ENCODE measurements at regions not wholly inside any gene's neighbourhood (a gene's known extent, or its start where the extent isn't known, plus 50 kb on each side); places are given as distances from the start of the nearest gene placed in this dataset.
"Not testable (repeated sequence)": the region's sequence is repeated elsewhere in the genome, so short reads cannot be mapped to it uniquely, and the experiment has no call there.

DNA sequence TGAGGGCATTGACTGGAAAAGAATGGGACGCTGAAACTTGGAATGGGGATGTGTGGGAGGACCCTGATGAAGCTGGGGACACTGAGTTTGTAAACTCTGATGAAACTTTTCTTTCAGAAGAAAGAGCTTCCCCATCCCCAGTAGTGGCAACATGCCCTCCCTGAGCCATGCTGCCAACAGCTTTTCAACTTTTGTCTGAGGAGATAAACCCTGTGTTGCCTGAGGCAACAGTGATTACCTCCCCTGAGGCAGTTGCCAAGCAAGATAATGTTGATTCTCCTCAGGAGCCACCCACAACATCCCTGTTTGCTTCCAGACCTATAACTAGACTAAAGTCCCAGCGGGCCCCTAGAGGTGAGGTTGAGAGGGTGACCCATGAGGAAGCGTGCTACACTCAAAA lies 134.2 kb upstream of the DAB1 start:
- TF ChIP-seq, protein P1, sequence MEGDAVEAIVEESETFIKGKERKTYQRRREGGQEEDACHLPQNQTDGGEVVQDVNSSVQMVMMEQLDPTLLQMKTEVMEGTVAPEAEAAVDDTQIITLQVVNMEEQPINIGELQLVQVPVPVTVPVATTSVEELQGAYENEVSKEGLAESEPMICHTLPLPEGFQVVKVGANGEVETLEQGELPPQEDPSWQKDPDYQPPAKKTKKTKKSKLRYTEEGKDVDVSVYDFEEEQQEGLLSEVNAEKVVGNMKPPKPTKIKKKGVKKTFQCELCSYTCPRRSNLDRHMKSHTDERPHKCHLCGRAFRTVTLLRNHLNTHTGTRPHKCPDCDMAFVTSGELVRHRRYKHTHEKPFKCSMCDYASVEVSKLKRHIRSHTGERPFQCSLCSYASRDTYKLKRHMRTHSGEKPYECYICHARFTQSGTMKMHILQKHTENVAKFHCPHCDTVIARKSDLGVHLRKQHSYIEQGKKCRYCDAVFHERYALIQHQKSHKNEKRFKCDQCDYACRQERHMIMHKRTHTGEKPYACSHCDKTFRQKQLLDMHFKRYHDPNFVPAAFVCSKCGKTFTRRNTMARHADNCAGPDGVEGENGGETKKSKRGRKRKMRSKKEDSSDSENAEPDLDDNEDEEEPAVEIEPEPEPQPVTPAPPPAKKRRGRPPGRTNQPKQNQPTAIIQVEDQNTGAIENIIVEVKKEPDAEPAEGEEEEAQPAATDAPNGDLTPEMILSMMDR (IDR thresholded peaks at IDR 0.05; ENCODE audit: insufficient read depth, low read depth, low read length): not testable (repeated sequence)
- not testable (repeated sequence) for TF ChIP-seq EZH2 (IDR thresholded peaks at IDR 0.05; ENCODE audit: insufficient read depth, low read length)

Data from astrocyte (in vitro differentiated cells and primary cell).